BLaER1 treated with 17β-estradiol and CSF1 and Interleukin-3, amounts not matched to agents 10 nM and 100 nM (cell line): ENCODE measurements at regions not wholly inside any gene's neighbourhood (a gene's known extent, or its start where the extent isn't known, plus 50 kb on each side); places are given as distances from the start of the nearest gene placed in this dataset.

ENCODE experiments used
- H3K27ac ChIP-seq, 11 experiments: shearing (Covaris generic); formaldehyde crosslinking; 2 replicates each; pipeline ENCODE4 v1.8.1; 2022
- H3K27me3 ChIP-seq, 11 experiments: shearing (Covaris generic); formaldehyde crosslinking; 2 replicates each; pipeline ENCODE4 v1.8.1; 2022
- H3K36me3 ChIP-seq, 11 experiments: shearing (Covaris generic); formaldehyde crosslinking; 2 replicates each; pipeline ENCODE4 v1.8.1; 2022
- H3K4me1 ChIP-seq, 10 experiments: shearing (Covaris generic); formaldehyde crosslinking; 2 replicates each; pipeline ENCODE4 v1.8.1; 2022
- H3K4me2 ChIP-seq, 11 experiments: shearing (Covaris generic); formaldehyde crosslinking; 2 replicates each; pipeline ENCODE4 v1.8.1; 2022
- H3K4me3 ChIP-seq, 10 experiments: shearing (Covaris generic); formaldehyde crosslinking; 2 replicates each; pipeline ENCODE4 v1.8.1; 2022
- H3K9ac ChIP-seq, 11 experiments: shearing (Covaris generic); formaldehyde crosslinking; 2 replicates each; pipeline ENCODE4 v1.8.1; 2022
- H3K9me3 ChIP-seq, 11 experiments: shearing (Covaris generic); formaldehyde crosslinking; replicated peaks in 1 of 11; 2 replicates each; pipeline ENCODE4 v1.8.1; 2022
- H4K20me1 ChIP-seq, 11 experiments: shearing (Covaris generic); formaldehyde crosslinking; 2 replicates each; pipeline ENCODE4 v1.8.1; 2022
- Cebpa-rat ChIP-seq, 11 experiments: shearing (Covaris generic); IDR thresholded peaks; 2 replicates each; pipeline ENCODE4 v1.8.1; 2022

- peaks cover 6 to 31% (median 26%) of the 10 kb centered on the region in 11 experiments; a peak in 20 of 22 replicates for H3K27me3 ChIP-seq
- no peaks in the 10 kb centered on the region for H3K9me3 ChIP-seq
- no peak overlapping the region for H3K4me2 ChIP-seq
- H3K9ac ChIP-seq = no peak overlapping the region
- no peak for TF ChIP-seq Cebpa-rat (IDR thresholded peaks at IDR 0.05)
- H4K20me1 ChIP-seq = no peaks in the 10 kb centered on the region
- no peaks in the 10 kb centered on the region for H3K4me1 ChIP-seq
- no peak overlapping the region for H3K4me3 ChIP-seq
- no peaks in the 10 kb centered on the region for H3K36me3 ChIP-seq
- H3K27ac ChIP-seq = no peak overlapping the region
Measured at GRCh38 chr16:5526826-5527225, 429.2 kb upstream of the EEF2KMT start.

- H3K4me3 ChIP-seq = no peak overlapping the region
- H3K9ac ChIP-seq = no peak overlapping the region
- H3K9me3 ChIP-seq = no peaks in the 10 kb centered on the region
- no peak overlapping the region for H3K27ac ChIP-seq
- H4K20me1 ChIP-seq = no peaks in the 10 kb centered on the region
- no peak overlapping the region for H3K4me2 ChIP-seq
- TF ChIP-seq Cebpa-rat (IDR thresholded peaks at IDR 0.05) = no peak
- peaks cover 0 to 10% (median 0%) of the 10 kb centered on the region in 10 experiments; a peak in 4 of 20 replicates for H3K4me1 ChIP-seq
- no peaks in the 10 kb centered on the region for H3K36me3 ChIP-seq
- peaks cover 6 to 31% (median 26%) of the 10 kb centered on the region in 11 experiments; a peak in 20 of 22 replicates for H3K27me3 ChIP-seq
Measured at GRCh38 chr16:5523829-5524228, 426.2 kb upstream of the EEF2KMT start.

DNA sequence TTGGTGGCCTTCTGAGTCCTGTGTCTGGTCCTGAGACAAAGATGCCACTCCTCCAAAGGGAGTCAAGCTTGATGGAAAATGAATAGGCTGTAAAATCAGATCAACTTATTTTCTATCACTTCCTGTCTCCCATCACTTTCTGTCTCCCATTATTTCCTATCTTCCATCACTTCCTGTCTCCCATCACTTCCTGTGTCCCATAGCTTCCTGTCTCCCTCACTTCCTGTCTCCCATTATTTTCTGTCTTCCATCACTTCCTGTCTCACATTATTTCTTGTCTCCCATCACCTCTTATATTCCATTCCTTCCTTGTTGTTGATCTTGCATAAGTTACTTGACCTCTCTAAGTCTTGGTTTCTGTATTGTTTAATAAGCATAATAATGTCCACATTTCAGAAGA, 418.5 kb upstream of the EEF2KMT start:
- no peak overlapping the region for H3K27ac ChIP-seq
- H3K9me3 ChIP-seq = peaks cover 0 to 14% (median 0%) of the 10 kb centered on the region in 11 experiments; a peak in 6 of 22 replicates
- H3K27me3 ChIP-seq = no peaks in the 10 kb centered on the region
- H3K4me1 ChIP-seq = peaks cover 0 to 10% (median 0%) of the 10 kb centered on the region in 10 experiments; a peak in 4 of 20 replicates
- TF ChIP-seq Cebpa-rat (IDR thresholded peaks at IDR 0.05) = no peak
- H3K9ac ChIP-seq = no peak overlapping the region
- no peaks in the 10 kb centered on the region for H4K20me1 ChIP-seq
- no peak overlapping the region for H3K4me3 ChIP-seq
- no peaks in the 10 kb centered on the region for H3K36me3 ChIP-seq
- no peak overlapping the region for H3K4me2 ChIP-seq

DNA sequence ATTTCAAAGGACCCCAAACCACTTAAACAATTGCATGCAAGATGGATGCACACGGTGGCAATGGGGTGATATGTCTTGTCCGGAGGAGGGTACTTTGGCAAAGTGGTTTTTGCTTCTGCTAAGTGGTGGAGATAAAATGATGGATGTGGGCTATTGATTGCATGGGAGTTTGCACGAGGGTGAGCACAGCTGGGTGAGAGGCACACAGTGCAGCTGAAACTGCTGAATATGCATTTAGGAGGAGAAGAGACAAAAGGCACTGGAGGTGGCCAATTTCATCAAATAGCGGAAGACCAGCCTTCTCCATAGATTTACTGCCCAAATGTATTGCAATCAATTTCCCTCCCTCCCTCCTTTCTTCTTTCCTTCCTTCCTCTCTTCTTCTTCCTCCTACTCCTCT, 414.4 kb upstream of the EEF2KMT start:
- H3K36me3 ChIP-seq = no peaks in the 10 kb centered on the region
- H3K4me3 ChIP-seq = no peak overlapping the region
- no peak overlapping the region for H3K27ac ChIP-seq
- H3K9ac ChIP-seq = no peak overlapping the region
- no peak for TF ChIP-seq Cebpa-rat (IDR thresholded peaks at IDR 0.05)
- H3K4me1 ChIP-seq = no peaks in the 10 kb centered on the region
- H3K9me3 ChIP-seq = peaks cover 0 to 14% (median 0%) of the 10 kb centered on the region in 11 experiments; a peak in 6 of 22 replicates
- H3K4me2 ChIP-seq = no peak overlapping the region
- no peaks in the 10 kb centered on the region for H3K27me3 ChIP-seq
- no peaks in the 10 kb centered on the region; a peak in 1 of 22 replicates for H4K20me1 ChIP-seq

DNA sequence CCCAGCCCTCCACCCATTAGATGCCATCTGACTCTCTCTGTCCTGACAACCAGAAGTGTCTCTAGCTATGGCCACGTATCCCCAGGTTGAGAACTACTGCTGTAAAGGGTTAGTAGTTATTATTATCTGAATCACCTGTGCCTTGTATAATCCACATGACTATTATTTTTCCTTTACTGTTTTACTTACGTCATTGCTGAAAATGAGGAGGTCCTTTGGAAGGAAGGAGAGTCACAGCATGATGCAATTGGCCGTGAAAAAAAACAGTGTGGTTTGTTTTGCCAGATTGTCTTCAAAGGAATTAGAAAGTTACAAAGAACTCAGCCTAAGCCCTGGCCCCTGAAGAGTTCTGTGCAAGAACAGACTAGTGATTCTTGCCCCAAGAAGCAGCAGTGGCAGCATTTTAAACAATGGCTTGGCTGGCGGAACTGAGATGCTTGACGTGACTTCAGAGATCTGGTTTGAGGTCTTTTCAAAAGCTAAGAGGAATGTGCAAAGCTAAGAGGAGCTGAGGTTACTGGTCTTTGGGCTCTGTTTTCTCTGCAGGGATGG, 413.3 kb upstream of the EEF2KMT start:
- H3K27ac ChIP-seq = no peak overlapping the region
- peaks cover 0 to 9% (median 0%) of the 10 kb centered on the region in 11 experiments; a peak in 6 of 22 replicates for H3K9me3 ChIP-seq
- no peak overlapping the region for H3K4me3 ChIP-seq
- H3K4me1 ChIP-seq = no peaks in the 10 kb centered on the region
- TF ChIP-seq Cebpa-rat (IDR thresholded peaks at IDR 0.05) = no peak
- H4K20me1 ChIP-seq = no peaks in the 10 kb centered on the region; a peak in 1 of 22 replicates
- H3K36me3 ChIP-seq = no peaks in the 10 kb centered on the region
- H3K9ac ChIP-seq = no peak overlapping the region
- H3K27me3 ChIP-seq = no peaks in the 10 kb centered on the region
- no peak overlapping the region for H3K4me2 ChIP-seq

DNA sequence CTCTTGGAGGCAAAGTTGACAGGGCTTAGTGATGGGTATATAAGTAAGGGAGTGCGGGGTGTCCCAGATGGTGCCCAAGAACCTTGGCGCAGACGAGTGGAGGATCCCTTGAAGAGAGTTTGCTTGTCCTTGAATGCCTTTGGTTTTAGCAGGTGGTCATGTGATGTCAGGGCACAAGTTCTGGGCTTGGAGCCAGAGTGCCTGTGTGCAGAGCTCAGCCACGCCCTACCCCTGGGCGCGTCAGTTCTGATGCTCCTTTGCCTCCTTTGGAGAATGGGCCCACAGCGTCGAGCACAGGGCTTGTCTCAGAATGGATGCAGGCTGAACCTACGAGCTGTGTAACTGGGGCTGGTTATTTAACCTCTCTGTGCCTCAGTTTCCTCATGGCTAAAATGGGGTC, 412.2 kb upstream of the EEF2KMT start:
- Histone ChIP-seq H3K27ac (no peak overlapping the region), H3K27me3 (no peaks in the 10 kb centered on the region), H3K4me3 (no peak overlapping the region), H3K4me2 (no peak overlapping the region), H3K9me3 (peaks cover 0 to under 1% (median 0%) of the 10 kb centered on the region in 11 experiments; a peak in 1 of 22 replicates), H3K9ac (no peak overlapping the region), H3K4me1 (no peaks in the 10 kb centered on the region), H3K36me3 (no peaks in the 10 kb centered on the region), H4K20me1 (no peaks in the 10 kb centered on the region; a peak in 1 of 22 replicates)
- no peak for TF ChIP-seq Cebpa-rat (IDR thresholded peaks at IDR 0.05)

DNA sequence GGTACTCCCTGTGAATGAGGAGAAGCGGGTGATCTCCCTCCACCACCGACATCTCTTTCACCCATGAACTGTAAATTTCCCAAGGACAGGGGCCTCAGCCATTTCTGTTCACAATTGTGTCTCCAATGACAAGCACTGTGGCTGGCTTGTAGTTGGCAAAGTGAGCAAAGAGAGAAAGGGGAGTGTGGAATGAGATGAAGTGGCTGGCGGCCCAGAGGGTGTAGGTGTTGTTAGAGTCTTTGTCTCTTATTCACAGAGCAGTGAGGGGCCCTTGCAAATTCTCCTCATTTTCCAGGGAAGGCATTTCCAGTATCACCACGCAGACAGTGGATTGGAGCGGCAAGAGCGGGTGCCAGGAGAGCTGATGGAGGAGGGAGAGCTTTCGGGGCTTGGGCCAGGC, 411.7 kb upstream of the EEF2KMT start:
- no peak overlapping the region for H3K27ac ChIP-seq
- no peaks in the 10 kb centered on the region for H3K4me1 ChIP-seq
- no peak overlapping the region for H3K9ac ChIP-seq
- no peaks in the 10 kb centered on the region for H3K36me3 ChIP-seq
- H3K9me3 ChIP-seq = no peaks in the 10 kb centered on the region
- TF ChIP-seq Cebpa-rat (IDR thresholded peaks at IDR 0.05) = no peak
- no peaks in the 10 kb centered on the region for H3K27me3 ChIP-seq
- no peak overlapping the region for H3K4me3 ChIP-seq
- no peaks in the 10 kb centered on the region; a peak in 1 of 22 replicates for H4K20me1 ChIP-seq
- no peak overlapping the region for H3K4me2 ChIP-seq

- Histone ChIP-seq H3K9ac (no peak overlapping the region), H3K4me3 (no peak overlapping the region), H3K36me3 (no peaks in the 10 kb centered on the region), H3K27ac (no peak overlapping the region), H3K4me2 (no peak overlapping the region), H3K4me1 (no peaks in the 10 kb centered on the region), H3K27me3 (no peaks in the 10 kb centered on the region), H4K20me1 (no peaks in the 10 kb centered on the region; a peak in 1 of 22 replicates), H3K9me3 (no peaks in the 10 kb centered on the region)
- no peak for TF ChIP-seq Cebpa-rat (IDR thresholded peaks at IDR 0.05)
Measured at GRCh38 chr16:5508371-5508770, 410.8 kb upstream of the EEF2KMT start.

DNA sequence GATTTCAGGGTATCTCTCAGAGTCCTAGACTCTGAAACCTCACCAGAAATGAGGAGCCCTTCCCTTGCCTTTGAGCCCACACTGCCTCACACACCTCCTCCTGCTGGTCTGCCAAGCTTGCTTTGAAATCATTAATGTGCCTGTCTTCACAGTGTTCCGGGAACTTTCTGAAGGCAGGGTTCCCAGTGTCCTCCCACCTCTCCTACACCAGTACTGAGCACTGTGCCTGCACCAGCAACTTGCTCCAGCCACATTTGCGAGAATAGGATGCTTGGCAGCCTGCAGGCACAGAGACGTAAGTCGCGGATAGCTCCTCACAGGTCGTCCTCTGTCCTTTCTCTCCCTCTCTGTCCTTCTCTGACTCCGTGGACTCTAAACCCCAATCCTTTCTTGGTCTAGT, 408.4 kb upstream of the EEF2KMT start:
- Histone ChIP-seq H3K27ac (no peak overlapping the region), H4K20me1 (peaks cover 0 to 4% (median 0%) of the 10 kb centered on the region in 11 experiments; a peak in 1 of 22 replicates), H3K27me3 (no peaks in the 10 kb centered on the region), H3K4me2 (no peak overlapping the region), H3K9ac (no peak overlapping the region), H3K4me3 (no peak overlapping the region), H3K4me1 (no peaks in the 10 kb centered on the region), H3K36me3 (no peaks in the 10 kb centered on the region), H3K9me3 (no peaks in the 10 kb centered on the region)
- no peak for TF ChIP-seq Cebpa-rat (IDR thresholded peaks at IDR 0.05)
